HG02759 (cell line): ENCODE measurements at regions not wholly inside any gene's neighbourhood (a gene's known extent, or its start where the extent isn't known, plus 50 kb on each side); places are given as distances from the start of the nearest gene placed in this dataset.

Experiments
- ATAC-seq: cut with Tn5 transposase; IDR thresholded peaks from one replicate; pipeline ENCODE4 v1.9.1; 2021; ENCODE audit warnings: mild to moderate bottlenecking, moderate library complexity; ENCODE audit not compliant: unreplicated experiment

- no peak for ATAC-seq
These were observed 126.3 kb upstream of the IRX4 start for GRCh38 chr5:2008851-2009629.

GRCh38 chr5:2007878-2008501 lies 125.3 kb upstream of the IRX4 start:
- ATAC-seq, result no peak

- no peak for ATAC-seq
These were observed 124.8 kb upstream of the IRX4 start for GRCh38 chr5:2007496-2007877.

DNA sequence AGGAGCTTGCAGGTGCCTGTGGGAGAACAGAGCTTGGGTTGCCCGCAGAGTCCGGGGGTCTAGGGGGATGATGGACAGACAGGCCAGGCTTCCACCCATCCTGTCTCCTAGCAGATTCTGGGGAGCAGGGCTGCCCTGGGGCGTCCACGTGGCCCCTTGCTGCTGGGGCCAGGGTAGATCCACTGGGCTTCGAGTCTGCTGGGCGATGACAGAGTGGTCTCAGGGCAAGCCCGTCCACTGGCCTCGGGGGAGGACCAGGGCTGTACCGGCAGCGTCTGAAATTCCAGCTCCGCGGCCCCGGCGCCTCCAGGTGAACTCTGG lies 124.2 kb upstream of the IRX4 start:
- ATAC-seq, result no peak

DNA sequence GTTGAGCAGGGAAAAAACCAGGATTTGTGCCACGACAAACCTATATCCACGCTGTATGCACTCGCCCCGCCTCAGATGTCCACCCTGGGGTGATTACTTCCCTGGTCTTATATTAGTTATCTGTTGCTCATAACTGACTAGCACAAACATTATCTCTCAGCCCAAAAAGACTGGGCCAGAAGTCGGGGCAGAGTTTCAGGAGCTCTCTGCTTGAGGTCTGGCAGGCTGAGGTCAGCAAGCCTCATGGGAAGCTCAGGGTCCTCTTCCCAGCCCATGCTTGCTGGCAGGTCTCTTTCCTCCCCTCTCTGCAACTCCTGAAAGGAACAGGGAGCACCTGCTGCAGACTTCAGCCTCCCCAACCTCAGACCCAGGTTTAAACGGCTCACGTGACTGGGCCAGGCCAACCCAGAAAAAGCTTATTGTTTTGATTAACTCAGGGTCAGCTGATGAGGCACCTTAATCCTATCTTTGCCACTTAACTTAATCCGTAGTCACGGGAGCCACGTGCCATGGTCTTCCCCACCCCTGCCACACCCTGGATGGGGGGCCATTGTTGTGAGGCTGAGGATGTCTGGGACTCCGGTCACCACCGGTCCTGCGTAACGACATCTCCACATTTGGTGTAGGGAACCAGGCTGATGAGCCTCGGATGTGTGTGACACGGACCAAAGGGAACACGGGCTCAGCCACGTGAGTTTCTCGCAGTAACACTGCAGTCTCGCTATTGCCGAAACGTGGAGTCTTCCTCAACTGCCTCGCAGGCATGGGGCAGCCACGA lies 123.7 kb upstream of the IRX4 start:
- no peak for ATAC-seq

DNA sequence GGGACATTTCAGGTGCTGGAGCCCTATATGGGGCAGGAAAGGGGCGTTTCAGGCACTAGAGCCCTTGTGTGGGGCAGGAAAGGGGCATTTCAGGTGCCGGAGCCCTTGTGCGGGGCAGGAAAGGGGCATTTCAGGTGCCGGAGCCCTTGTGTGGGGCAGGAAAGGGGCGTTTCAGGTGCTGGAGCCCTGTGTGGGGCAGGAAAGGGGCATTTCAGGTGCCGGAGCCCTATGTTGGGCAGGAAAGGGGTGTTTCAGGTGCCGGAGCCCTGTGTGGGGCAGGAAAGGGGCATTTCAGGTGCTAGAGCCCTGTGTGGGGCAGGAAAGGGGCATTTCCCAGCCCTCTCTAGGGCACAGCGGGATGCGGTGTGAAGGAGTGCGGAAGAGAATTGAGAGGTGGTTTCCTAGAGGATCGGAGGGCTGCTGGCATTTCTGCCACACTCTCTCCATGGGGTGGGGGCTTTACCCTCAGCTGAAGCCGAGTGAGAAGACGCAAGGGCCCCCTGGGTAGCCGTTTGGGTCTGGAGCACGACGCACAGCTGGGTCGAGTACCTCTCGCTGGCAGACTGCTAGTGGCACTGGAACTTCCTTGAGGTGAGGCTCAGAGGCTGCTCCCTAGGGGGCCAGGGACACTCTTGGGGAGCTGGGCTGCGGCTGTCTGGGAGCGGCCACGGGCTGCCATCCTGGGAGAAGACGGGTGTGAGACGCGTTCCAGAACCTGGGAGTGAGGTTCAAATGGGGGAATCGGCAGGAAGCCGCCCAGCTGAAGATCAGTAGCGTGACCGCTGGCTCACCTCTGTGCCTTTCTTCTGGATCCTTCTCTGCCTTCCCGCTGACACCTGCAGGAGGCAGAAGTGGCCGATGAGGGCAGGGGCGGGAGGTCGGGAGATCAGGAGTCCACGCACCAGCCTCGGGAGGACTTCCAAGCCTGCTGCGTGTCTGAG lies 122.6 kb upstream of the IRX4 start:
- ATAC-seq, result no peak

- ATAC-seq, result no peak
These were observed 121.1 kb upstream of the IRX4 start for GRCh38 chr5:2003690-2004365.

DNA sequence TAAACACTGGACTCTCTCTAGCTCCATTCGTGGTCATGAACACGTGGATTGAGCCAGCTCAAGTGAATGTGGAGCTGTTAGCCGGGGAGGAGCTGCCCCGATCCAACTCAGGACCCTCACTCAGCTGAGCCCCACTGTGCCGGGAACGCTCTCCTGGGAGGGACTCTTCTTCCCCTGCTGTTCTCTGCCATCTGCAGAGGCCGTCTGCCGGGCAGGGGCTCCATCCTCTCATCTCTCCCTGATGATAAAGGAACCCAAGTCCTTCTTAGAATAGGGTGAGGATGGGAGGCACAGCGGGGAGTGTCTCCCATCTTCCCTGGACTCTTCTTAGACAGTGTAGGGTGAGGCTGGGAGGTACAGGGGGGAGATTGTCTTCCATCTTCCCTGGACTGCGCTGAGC lies 120.5 kb upstream of the IRX4 start:
- no peak for ATAC-seq

DNA sequence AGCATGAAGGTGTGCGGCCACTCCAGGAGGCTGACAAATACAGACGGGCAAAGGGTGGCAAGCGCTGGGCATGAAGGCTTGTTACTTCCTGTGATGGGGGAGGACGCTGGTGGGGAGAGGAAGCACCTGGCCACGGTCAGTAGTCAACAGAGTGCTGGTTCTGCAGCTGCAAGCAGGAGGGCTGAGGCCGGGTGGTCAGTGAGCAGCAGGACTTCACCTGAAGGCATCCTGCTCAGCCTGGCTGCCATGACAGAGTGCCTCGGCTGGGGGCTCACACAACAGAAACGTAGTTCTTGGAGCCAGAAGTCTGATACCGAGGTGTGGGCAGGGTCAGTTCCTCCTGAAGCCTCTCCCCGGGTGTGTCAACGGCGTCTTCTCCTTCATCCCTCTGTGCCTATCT lies 118.6 kb upstream of the IRX4 start:
- no peak for ATAC-seq

DNA sequence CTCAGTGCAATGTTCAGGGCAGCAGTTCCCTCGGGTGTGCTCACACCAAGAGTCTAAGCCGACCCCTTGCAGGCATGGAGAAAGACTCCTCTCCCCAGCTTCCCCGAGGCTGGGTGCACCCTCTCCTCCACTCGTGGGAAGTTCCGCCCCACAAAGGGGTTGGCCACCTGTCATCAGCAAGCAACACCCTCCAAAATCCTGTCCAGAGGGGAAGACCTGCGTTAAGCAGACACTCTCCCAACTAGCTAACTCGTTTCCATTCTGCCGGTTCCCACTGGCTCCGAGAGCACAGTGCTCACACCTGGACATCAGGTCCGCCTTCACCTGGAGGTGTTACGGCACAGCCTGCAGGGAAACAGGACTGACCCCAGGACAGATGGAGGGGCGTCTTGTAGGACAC lies 117.9 kb upstream of the IRX4 start:
- no peak for ATAC-seq

GRCh38 chr5:1999794-2000193 lies 117.1 kb upstream of the IRX4 start:
- no peak for ATAC-seq

- ATAC-seq, result no peak
These were observed 116.1 kb upstream of the IRX4 start for GRCh38 chr5:1998716-1999317.

DNA sequence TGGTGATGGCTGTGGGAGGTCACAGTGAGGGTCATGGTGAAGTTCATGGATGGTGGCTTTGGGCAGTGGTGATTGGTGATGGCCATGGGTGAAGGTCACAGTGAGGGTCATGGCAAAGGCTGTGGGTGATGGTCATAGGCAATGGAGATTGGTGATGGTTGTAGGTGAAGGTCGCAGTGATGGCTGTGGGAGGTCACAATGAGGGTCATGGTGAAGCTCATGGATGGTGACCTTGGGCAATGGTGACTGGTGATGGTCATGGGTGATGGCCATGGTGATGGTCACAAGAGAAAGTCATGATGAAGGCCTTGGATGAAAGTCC lies 115.6 kb upstream of the IRX4 start:
- ATAC-seq, result no peak

DNA sequence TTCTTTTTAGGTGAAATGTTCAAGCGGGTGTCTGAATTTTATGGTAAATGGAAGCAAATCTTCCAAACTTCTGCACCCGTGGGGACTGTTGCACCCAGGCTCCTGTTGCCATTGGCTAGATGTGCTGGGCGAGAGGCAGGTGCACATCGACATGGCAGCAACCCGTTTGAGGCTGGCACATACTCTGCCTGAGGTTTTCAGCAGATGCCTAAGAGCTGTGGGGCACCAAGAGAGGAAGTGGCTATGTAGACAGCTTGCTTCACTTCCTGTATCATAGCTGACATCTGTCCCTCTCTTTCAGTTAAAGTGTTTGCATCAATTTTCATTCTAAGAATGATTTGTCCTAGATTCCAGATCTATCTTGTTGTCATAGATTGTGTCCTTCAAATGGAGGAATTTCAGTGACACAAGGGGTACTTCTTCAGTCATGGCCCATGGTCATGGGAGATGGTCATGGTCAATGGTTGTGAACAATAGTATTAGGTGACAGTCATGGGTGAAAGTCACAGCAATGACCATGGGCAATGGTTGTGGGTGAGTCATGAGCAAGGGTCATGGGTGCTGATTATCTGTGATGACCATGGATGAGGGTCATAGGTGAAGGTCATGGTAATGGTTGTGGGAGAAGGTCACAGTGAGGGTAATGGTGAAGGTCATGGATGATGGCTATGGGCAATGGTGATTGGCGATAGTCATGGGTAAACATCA lies 115.1 kb upstream of the IRX4 start:
- no peak for ATAC-seq

- no peak for ATAC-seq
These were observed 112.8 kb upstream of the IRX4 start for GRCh38 chr5:1995491-1995890.

GRCh38 chr5:1987471-1987870 lies 104.7 kb upstream of the IRX4 start:
- ATAC-seq, result no peak

GRCh38 chr5:1985781-1986180 lies 103.1 kb upstream of the IRX4 start:
- ATAC-seq, result no peak

DNA sequence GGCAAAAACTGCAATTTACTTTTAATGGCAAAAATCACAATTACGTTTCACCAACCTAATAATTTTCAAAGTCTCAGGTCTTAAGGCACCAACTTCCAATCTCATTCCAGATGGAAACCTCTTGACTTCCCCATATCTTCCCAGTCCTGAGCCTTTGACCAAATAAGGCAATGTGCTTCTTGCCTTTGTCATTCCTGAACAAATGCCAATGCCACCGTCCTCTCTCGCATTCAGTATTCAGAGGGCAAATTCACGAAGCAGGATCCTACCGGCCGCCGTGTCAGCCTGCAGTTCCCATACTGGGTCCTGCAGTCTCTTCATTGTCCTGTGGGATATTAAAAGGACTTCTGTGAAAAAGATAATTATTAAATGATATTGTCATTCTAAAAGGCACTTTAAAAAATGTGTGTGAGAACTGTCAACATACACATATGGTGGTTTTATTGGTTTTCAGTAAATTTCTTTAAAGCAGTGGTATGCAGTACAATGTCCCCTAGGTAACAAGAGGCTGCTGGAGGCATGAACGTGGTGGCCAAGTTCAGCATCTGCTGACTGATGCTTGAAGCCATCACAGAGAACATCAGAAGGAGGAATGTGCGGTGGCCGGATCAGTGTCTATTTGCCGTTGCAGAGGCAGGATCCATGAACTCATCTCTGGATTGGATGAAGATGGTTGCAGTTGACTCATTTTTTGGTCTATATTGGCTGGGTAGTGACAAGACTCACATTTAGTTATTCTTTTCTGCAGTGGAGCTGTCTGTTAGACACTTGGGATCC lies 101.4 kb upstream of the IRX4 start:
- no peak for ATAC-seq

DNA sequence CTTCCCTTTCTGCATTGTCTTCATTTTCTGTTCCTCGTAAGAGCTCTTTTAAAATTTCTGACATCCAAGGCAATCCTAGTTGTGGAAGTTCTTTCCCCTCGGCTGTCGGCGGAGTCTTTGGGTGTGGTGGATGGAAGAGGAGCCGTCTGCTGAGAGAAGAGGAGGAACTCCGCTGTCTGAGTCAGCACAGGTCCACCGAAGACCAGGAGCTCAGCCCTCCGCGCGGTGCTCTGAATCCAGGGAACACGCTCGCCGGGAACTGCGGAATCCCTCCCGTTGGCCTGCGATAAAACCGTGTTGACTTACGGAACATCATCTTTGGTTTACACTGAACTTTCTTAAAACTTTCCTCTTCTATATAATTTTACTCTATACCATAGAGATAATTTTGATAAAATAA lies 100.7 kb upstream of the IRX4 start:
- no peak for ATAC-seq
